ENCODE measurements at regions not wholly inside any gene's neighbourhood (a gene's known extent, or its start where the extent isn't known, plus 50 kb on each side); places are given as distances from the start of the nearest gene placed in this dataset.

- H3K27ac ChIP-seq, result no peak overlapping the region
- no peaks in the 10 kb centered on the region for H3K27me3 ChIP-seq (replicated peaks)
- no peaks in the 10 kb centered on the region for H3K4me1 ChIP-seq (replicated peaks)
- DNase-seq (ENCODE audit: low read depth in 1 of 2, low spot score in 2 of 2), result no peak
- H3K9me3 ChIP-seq (replicated peaks), result no peaks in the 10 kb centered on the region
- H3K4me3 ChIP-seq, result no peak overlapping the region
- no peaks in the 10 kb centered on the region for H3K36me3 ChIP-seq
Measured at GRCh38 chr6:22656706-22657351, 87.5 kb downstream of the HDGFL1 start.

GRCh38 chr6:22657352-22657980 lies 88.1 kb downstream of the HDGFL1 start:
- H3K9me3 ChIP-seq (replicated peaks), result no peaks in the 10 kb centered on the region
- no peak overlapping the region for H3K27ac ChIP-seq
- DNase-seq (ENCODE audit: low read depth in 1 of 2, low spot score in 2 of 2), result no peak
- no peaks in the 10 kb centered on the region for H3K36me3 ChIP-seq
- no peak overlapping the region for H3K4me3 ChIP-seq
- H3K4me1 ChIP-seq (replicated peaks), result no peaks in the 10 kb centered on the region
- no peaks in the 10 kb centered on the region for H3K27me3 ChIP-seq (replicated peaks)

DNA sequence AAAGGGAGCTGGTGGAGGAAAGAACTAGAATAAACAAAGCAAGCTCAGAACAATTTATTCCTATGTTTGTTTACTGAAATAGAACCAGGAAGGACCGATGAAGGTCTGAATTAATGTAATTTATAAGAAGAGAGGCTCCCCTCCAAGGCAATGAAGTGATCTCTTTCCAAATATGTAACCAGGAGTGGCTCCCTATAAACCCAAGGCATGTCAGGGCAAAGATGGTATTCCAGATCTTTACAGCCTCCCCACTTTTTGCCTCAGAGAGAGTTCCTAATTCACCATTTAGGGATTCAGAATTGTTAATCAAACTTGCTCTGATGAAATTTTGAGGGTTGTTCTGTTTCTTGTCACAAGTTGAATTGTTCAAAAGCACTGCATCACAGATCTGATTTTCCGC lies 88.8 kb downstream of the HDGFL1 start:
- no peak overlapping the region for H3K4me3 ChIP-seq
- no peak overlapping the region for H3K27ac ChIP-seq
- no peaks in the 10 kb centered on the region for H3K36me3 ChIP-seq
- no peaks in the 10 kb centered on the region for H3K4me1 ChIP-seq (replicated peaks)
- no peaks in the 10 kb centered on the region for H3K9me3 ChIP-seq (replicated peaks)
- no peaks in the 10 kb centered on the region for H3K27me3 ChIP-seq (replicated peaks)
- DNase-seq (ENCODE audit: low read depth in 1 of 2, low spot score in 2 of 2), result no peak

DNA sequence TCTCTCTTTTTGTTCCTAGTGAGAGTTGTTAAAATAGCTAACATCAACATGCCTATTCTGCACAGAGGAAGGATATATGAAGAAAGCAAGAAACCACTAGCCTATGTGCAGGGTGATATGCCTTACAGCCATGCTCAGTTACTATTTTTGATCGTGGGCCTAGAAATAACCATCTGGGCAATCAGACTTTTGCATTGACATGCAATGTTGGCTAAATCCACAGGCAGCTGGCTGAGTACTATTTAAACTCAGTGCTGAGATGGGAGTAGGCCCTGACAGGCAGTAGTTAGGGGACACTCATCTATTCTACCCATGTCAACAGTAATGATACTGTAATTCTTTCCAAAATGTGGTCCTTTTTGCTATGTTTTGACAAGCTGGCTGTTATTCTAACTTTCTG lies 89.6 kb downstream of the HDGFL1 start:
- Histone ChIP-seq H3K27ac (no peak overlapping the region), H3K4me3 (no peak overlapping the region), H3K9me3 (replicated peaks) (no peaks in the 10 kb centered on the region; the same call in 1 of the 2 replicates), H3K27me3 (replicated peaks) (no peaks in the 10 kb centered on the region), H3K4me1 (replicated peaks) (no peaks in the 10 kb centered on the region), H3K36me3 (no peaks in the 10 kb centered on the region)
- no peak for DNase-seq (ENCODE audit: low read depth in 1 of 2, low spot score in 2 of 2)

GRCh38 chr6:22664968-22665367 lies 95.6 kb downstream of the HDGFL1 start:
- Histone ChIP-seq H3K27me3 (replicated peaks) (no peaks in the 10 kb centered on the region), H3K4me1 (replicated peaks) (no peaks in the 10 kb centered on the region), H3K4me3 (no peak overlapping the region), H3K36me3 (no peaks in the 10 kb centered on the region), H3K27ac (no peak overlapping the region), H3K9me3 (replicated peaks) (no peaks in the 10 kb centered on the region; the same call in 1 of the 2 replicates)
- no peak for DNase-seq (ENCODE audit: low read depth in 1 of 2, low spot score in 2 of 2)

- no peak overlapping the region for H3K4me3 ChIP-seq
- no peaks in the 10 kb centered on the region; the same call in 1 of the 2 replicates for H3K9me3 ChIP-seq (replicated peaks)
- no peaks in the 10 kb centered on the region for H3K4me1 ChIP-seq (replicated peaks)
- H3K27ac ChIP-seq, result no peak overlapping the region
- no peaks in the 10 kb centered on the region for H3K27me3 ChIP-seq (replicated peaks)
- no peaks in the 10 kb centered on the region for H3K36me3 ChIP-seq
- DNase-seq (ENCODE audit: low read depth in 1 of 2, low spot score in 2 of 2), result no peak
Measured at GRCh38 chr6:22666021-22666420, 96.7 kb downstream of the HDGFL1 start.

DNA sequence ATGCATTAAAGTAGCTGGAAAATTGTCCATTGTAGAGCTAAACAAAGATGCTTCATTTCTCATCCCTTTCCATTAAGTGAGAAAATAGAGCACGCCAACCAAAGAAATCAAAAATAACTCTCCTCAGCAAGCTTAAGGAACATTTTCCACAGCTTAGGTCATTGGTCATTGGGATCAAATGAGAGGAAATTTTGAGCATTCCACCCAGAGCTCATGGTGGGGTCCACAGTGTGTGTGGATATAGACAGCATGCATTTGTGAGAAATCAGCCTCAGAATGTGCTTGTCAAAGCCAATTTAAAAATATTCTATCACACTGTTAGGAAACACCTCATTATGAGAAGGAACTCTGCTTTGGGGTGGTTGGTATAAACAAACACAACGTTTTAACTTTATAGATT lies 97.2 kb downstream of the HDGFL1 start:
- Histone ChIP-seq H3K36me3 (no peaks in the 10 kb centered on the region), H3K9me3 (replicated peaks) (no peaks in the 10 kb centered on the region; the same call in 1 of the 2 replicates), H3K27me3 (replicated peaks) (no peaks in the 10 kb centered on the region), H3K4me1 (replicated peaks) (no peaks in the 10 kb centered on the region), H3K4me3 (no peak overlapping the region), H3K27ac (no peak overlapping the region)
- DNase-seq (ENCODE audit: low read depth in 1 of 2, low spot score in 2 of 2), result no peak

- H3K27me3 ChIP-seq (replicated peaks), result no peaks in the 10 kb centered on the region
- H3K27ac ChIP-seq, result no peak overlapping the region
- H3K4me1 ChIP-seq (replicated peaks), result no peaks in the 10 kb centered on the region
- H3K36me3 ChIP-seq, result no peaks in the 10 kb centered on the region
- DNase-seq (ENCODE audit: low read depth in 1 of 2, low spot score in 2 of 2), result no peak
- H3K4me3 ChIP-seq, result no peak overlapping the region
- no peaks in the 10 kb centered on the region; the same call in 1 of the 2 replicates for H3K9me3 ChIP-seq (replicated peaks)
Measured at GRCh38 chr6:22667855-22668254, 98.5 kb downstream of the HDGFL1 start.

DNA sequence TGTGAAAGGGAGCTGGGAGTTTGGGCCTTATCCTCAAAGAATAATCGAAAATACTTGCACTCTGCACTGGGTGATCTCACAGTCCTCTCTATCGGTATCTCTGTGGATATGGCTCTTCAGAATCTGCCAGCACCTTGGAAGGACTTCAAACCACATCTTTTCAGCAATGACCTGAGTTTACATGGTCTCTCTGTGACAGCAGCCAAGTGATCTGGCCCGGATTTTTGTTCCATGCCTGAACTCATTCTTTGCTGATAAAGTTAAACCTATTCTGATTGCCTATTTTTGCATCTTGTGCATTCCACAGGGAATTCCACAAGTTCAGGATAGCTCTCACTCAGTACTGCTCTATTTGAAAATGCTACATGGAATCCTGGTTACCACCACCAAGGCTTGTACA lies 98.9 kb downstream of the HDGFL1 start:
- no peaks in the 10 kb centered on the region for H3K27me3 ChIP-seq (replicated peaks)
- no peak overlapping the region for H3K27ac ChIP-seq
- no peak overlapping the region for H3K4me3 ChIP-seq
- H3K9me3 ChIP-seq (replicated peaks), result no peaks in the 10 kb centered on the region; the same call in 1 of the 2 replicates
- no peaks in the 10 kb centered on the region for H3K4me1 ChIP-seq (replicated peaks)
- no peaks in the 10 kb centered on the region for H3K36me3 ChIP-seq
- DNase-seq (ENCODE audit: low read depth in 1 of 2, low spot score in 2 of 2), result no peak

DNA sequence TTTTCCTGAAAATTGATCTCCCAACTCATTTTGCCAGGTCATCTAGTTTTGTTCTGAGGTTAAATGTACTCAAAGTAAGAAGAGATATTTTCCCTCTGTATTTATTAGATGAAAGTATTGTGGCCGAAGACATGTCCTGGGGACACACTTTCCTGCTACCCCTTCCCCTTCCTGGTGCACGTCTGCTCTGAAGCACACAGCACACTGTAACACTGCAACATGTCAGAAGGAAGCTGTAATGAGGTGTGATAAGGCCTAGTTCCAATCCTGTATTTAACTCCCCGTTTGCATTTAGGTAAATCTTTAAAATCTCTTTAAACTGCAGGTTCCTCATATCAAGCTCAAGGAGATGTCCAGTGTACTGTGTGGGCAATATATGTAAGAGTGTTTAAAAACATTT lies 99.4 kb downstream of the HDGFL1 start:
- no peaks in the 10 kb centered on the region for H3K36me3 ChIP-seq
- H3K4me1 ChIP-seq (replicated peaks), result no peaks in the 10 kb centered on the region
- no peak overlapping the region for H3K4me3 ChIP-seq
- H3K9me3 ChIP-seq (replicated peaks), result no peaks in the 10 kb centered on the region; the same call in 1 of the 2 replicates
- no peaks in the 10 kb centered on the region for H3K27me3 ChIP-seq (replicated peaks)
- DNase-seq (ENCODE audit: low read depth in 1 of 2, low spot score in 2 of 2), result no peak
- no peak overlapping the region for H3K27ac ChIP-seq

DNA sequence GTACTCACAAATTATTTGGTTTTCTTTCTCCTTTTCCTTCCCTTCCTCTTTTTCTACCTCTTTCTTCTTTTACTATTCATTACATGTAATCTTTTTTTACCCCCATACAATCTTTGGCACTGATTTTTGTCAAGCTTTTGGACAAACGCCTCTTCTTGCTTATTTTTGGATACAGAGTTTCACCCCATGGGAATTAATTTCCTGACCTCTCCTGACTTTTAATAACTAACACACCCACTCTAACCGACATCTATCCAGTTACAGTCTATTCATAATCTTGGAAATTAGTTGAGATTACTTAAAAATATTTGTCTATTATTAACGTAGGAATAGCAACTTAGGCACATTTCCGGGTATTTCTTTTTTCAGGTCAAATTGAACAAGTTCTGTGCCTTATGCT lies 101.2 kb downstream of the HDGFL1 start:
- Histone ChIP-seq H3K9me3 (replicated peaks) (no peaks in the 10 kb centered on the region), H3K36me3 (no peaks in the 10 kb centered on the region), H3K27ac (no peak overlapping the region), H3K4me3 (no peak overlapping the region), H3K27me3 (replicated peaks) (no peaks in the 10 kb centered on the region), H3K4me1 (replicated peaks) (no peaks in the 10 kb centered on the region)
- DNase-seq (ENCODE audit: low read depth in 1 of 2, low spot score in 2 of 2), result no peak

DNA sequence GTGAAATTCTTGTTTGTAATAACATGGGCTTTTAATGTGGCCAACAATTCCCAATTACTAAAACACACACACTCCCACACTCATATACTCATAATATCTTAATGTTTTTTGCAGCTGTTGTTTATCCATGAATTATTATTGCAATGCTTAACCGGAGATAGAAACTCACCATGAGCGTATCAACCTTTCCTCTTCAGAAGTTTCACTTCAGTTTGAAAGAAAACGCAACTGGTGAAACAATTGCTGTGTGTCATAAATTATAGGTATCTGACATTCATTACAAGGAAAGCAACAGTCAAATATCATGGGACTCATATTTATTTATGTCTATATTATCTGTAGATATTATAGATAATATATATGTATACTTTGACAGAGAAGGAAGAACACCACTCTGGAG lies 104.1 kb downstream of the HDGFL1 start:
- no peak for DNase-seq (ENCODE audit: low read depth in 1 of 2, low spot score in 2 of 2)
- Histone ChIP-seq H3K27me3 (replicated peaks) (no peaks in the 10 kb centered on the region), H3K4me3 (no peak overlapping the region), H3K4me1 (replicated peaks) (no peaks in the 10 kb centered on the region), H3K27ac (no peak overlapping the region), H3K36me3 (no peaks in the 10 kb centered on the region), H3K9me3 (replicated peaks) (no peaks in the 10 kb centered on the region)

- Histone ChIP-seq H3K9me3 (replicated peaks) (0 out of 2 replicates have a peak, but pooled peaks cover 3% of the 10 kb centered on the region), H3K27me3 (replicated peaks) (no peaks in the 10 kb centered on the region), H3K36me3 (no peaks in the 10 kb centered on the region), H3K4me3 (no peak overlapping the region), H3K27ac (no peak overlapping the region), H3K4me1 (replicated peaks) (no peaks in the 10 kb centered on the region)
- DNase-seq (ENCODE audit: low read depth in 1 of 2, low spot score in 2 of 2), result no peak
Measured at GRCh38 chr6:22680950-22681349, 111.6 kb downstream of the HDGFL1 start.

- H3K27ac ChIP-seq, result no peak overlapping the region
- H3K27me3 ChIP-seq (replicated peaks), result no peaks in the 10 kb centered on the region
- DNase-seq (ENCODE audit: low read depth in 1 of 2, low spot score in 2 of 2), result no peak
- H3K4me3 ChIP-seq, result no peak overlapping the region
- no peaks in the 10 kb centered on the region for H3K4me1 ChIP-seq (replicated peaks)
- no peaks in the 10 kb centered on the region for H3K36me3 ChIP-seq
- 0 out of 2 replicates have a peak, but pooled peaks cover 3% of the 10 kb centered on the region for H3K9me3 ChIP-seq (replicated peaks)
Measured at GRCh38 chr6:22681761-22682160, 112.4 kb downstream of the HDGFL1 start.

All from SJSA1 (cell line).